ENCODE measurements at regions not wholly inside any gene's neighbourhood (a gene's known extent, or its start where the extent isn't known, plus 50 kb on each side); places are given as distances from the start of the nearest gene placed in this dataset.
A peak's percentile ranks its signal among the peaks of the same experiment; 100 is the strongest.

- DNase-seq: no peak
Observed at GRCh38 chr9:22288661-22289060, 158.0 kb upstream of the DMRTA1 start.

- peak; percentile 76 for DNase-seq
Observed at GRCh38 chr9:22307013-22307711, 139.5 kb upstream of the DMRTA1 start.

- DNase-seq: no peak
Observed at GRCh38 chr9:22308177-22308576, 138.4 kb upstream of the DMRTA1 start.

- DNase-seq: no peak
Observed at GRCh38 chr9:22316645-22317044, 130.0 kb upstream of the DMRTA1 start.

- no peak for DNase-seq
Observed at GRCh38 chr9:22331533-22331932, 115.1 kb upstream of the DMRTA1 start.

GRCh38 chr9:22332202-22332601 lies 114.4 kb upstream of the DMRTA1 start:
- DNase-seq: no peak

GRCh38 chr9:22337261-22337660 lies 109.4 kb upstream of the DMRTA1 start:
- no peak for DNase-seq

- DNase-seq: peak; percentile 5
Observed at GRCh38 chr9:22342491-22343217, 104.0 kb upstream of the DMRTA1 start.

- no peak for DNase-seq
Observed at GRCh38 chr9:22343218-22343611, 103.4 kb upstream of the DMRTA1 start.

GRCh38 chr9:22354699-22355384 lies 91.8 kb upstream of the DMRTA1 start:
- no peak for DNase-seq

- DNase-seq: peak; percentile 32
Observed at GRCh38 chr9:22356985-22357384, 89.6 kb upstream of the DMRTA1 start.

- DNase-seq: no peak
Observed at GRCh38 chr9:22363421-22363887, 83.2 kb upstream of the DMRTA1 start.

- DNase-seq: peak; percentile 52
Observed at GRCh38 chr9:22373636-22374035, 73.0 kb upstream of the DMRTA1 start.

- no peak for DNase-seq
Observed at GRCh38 chr9:22374051-22374450, 72.6 kb upstream of the DMRTA1 start.

GRCh38 chr9:22379272-22379671 lies 67.4 kb upstream of the DMRTA1 start:
- DNase-seq: peak; percentile 35

- DNase-seq: no peak
Observed at GRCh38 chr9:22381170-22381569, 65.5 kb upstream of the DMRTA1 start.

- DNase-seq: no peak
Observed at GRCh38 chr9:22382331-22382730, 64.3 kb upstream of the DMRTA1 start.

- no peak for DNase-seq
Observed at GRCh38 chr9:22383718-22384117, 62.9 kb upstream of the DMRTA1 start.

- DNase-seq: peak; percentile 13
Observed at GRCh38 chr9:22389271-22389670, 57.4 kb upstream of the DMRTA1 start.

GRCh38 chr9:22392523-22392922 lies 54.1 kb upstream of the DMRTA1 start:
- peak; percentile 38 for DNase-seq

- no peak for DNase-seq
Observed at GRCh38 chr9:22395687-22396141, 50.9 kb upstream of the DMRTA1 start.
